ENCODE measurements at regions not wholly inside any gene's neighbourhood (a gene's known extent, or its start where the extent isn't known, plus 50 kb on each side); places are given as distances from the start of the nearest gene placed in this dataset.

DNA sequence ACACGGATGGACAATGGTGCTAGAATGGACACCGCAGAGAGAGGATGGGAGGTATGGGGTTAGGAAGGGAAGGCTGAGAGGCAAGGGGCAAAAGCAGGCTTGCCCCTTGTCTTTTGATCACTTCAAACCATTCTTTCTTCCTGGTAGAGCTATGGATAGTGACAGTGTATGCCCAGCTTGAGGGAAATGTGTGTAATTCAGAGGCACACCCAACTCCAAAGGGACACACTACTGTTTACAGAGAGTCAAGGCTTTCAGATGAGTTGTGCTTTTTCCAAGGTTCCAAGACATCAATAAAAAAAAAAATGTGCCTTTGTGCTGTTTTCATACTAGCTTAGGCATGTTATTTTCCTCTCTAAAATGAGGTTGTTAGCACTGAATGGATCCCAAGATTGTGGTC, 185.0 kb downstream of the MCHR2 start:
- TF ChIP-seq POLR2A (IDR thresholded peaks at IDR 0.05), result no peak
- TF ChIP-seq CTCF (IDR thresholded peaks at IDR 0.05), result no peak

Data from prostate gland (tissue), 2 donors.